AG04450 (cell line): ENCODE measurements at regions not wholly inside any gene's neighbourhood (a gene's known extent, or its start where the extent isn't known, plus 50 kb on each side); places are given as distances from the start of the nearest gene placed in this dataset.

Source experiments
- CTCF ChIA-PET: fragments of 300-600, 350-600 bp; formaldehyde crosslinking; extraction: SDS; loops from one replicate; lab custom pipeline; 2022; ENCODE audit warnings: antibody characterized with exemption, inconsistent platforms; lab: Charles Lee
- POLR2A ChIA-PET: fragments of 350-600 bp; formaldehyde crosslinking; extraction: SDS; loops from one replicate; lab custom pipeline; 2021; ENCODE audit warnings: antibody characterized with exemption, inconsistent platforms; lab: Yijun Ruan, JAX
- DNase-seq: peaks from one replicate; pipeline ENCODE4 v3.0.0-alpha.2; 2011; ENCODE audit warnings: low read depth, low spot score
- H3K27ac ChIP-seq: one replicate; pipeline ENCODE4 v1.5.1; 2012; ENCODE audit warnings: low read depth, low read length, control low read depth
- H3K27me3 ChIP-seq: one replicate; pipeline ENCODE4 v1.6.0; 2012; ENCODE audit warnings: low read length; ENCODE audit not compliant: control insufficient read depth, insufficient read depth
- H3K4me3 ChIP-seq: 2 replicates; pipeline ENCODE4 v1.5.1; 2011; ENCODE audit warnings: mild to moderate bottlenecking, low read depth, low read length, control low read depth
- H3K9me3 ChIP-seq: 2 replicates; pipeline ENCODE4 v1.5.1; 2012; ENCODE audit warnings: low read length; ENCODE audit not compliant: control insufficient read depth, insufficient read depth
- CTCF ChIP-seq: IDR thresholded peaks from 2 replicates; pipeline ENCODE4 v1.5.1; 2011; ENCODE audit warnings: low read depth, low read length, control low read depth, inconsistent platforms

DNA sequence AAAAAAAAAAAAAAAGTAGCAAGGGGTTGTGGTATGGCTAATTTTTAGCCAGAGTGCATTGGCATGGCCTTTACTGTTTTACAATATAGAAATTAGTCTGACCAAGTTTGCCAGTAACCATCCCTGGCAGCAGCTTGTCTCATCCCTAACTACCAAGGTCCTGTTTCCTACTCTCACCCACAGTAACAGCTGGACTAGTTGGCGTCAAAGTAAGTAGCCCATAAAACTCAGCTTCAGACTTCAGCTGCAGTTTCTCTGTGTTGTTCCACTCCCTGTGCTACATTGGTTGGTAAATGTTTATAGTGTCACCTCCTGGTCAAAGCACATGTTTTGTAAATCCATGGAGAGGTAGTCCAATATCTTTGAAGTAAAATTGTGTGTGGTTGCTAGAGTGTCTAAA, 691.3 kb downstream of the ZPLD1 start:
- no peak overlapping the region for H3K27ac ChIP-seq
- H3K9me3 ChIP-seq, result no peaks in the 10 kb centered on the region
- TF ChIP-seq CTCF, result no peak
- POLR2A ChIA-PET, result no interaction called here
- no peak for DNase-seq
- no peak overlapping the region for H3K4me3 ChIP-seq
- H3K27me3 ChIP-seq, result no peaks in the 10 kb centered on the region
- CTCF ChIA-PET, result no interaction called here

- H3K4me3 ChIP-seq, result no peak overlapping the region
- no peak for DNase-seq
- ChIA-PET CTCF (no interaction called here), POLR2A (no interaction called here)
- no peaks in the 10 kb centered on the region for H3K9me3 ChIP-seq
- H3K27me3 ChIP-seq, result no peaks in the 10 kb centered on the region
- H3K27ac ChIP-seq, result no peak overlapping the region
- no peak for TF ChIP-seq CTCF
These were observed 692.3 kb downstream of the ZPLD1 start for GRCh38 chr3:103127098-103127630.

- H3K27me3 ChIP-seq, result no peaks in the 10 kb centered on the region
- POLR2A ChIA-PET, result no interaction called here
These were observed 692.9 kb downstream of the ZPLD1 start for GRCh38 chr3:103127737-103128136.

GRCh38 chr3:103134023-103134724, 699.4 kb downstream of the ZPLD1 start:
- Histone ChIP-seq H3K27ac (no peak overlapping the region), H3K4me3 (no peak overlapping the region), H3K9me3 (no peaks in the 10 kb centered on the region), H3K27me3 (no peaks in the 10 kb centered on the region)
- CTCF ChIA-PET, result interaction anchor here (0.7 kb wide), 1 partner anchor 1136 kb away, joined by 3 read pairs; no protein-coding TSS in a partner anchor
- no peak for DNase-seq
- POLR2A ChIA-PET, result no interaction called here
- TF ChIP-seq CTCF, result no peak

More at GRCh38 chr3:103127737-103128136, 692.9 kb downstream of the ZPLD1 start:
- DNase-seq, result no peak
- no peak for TF ChIP-seq CTCF
- CTCF ChIA-PET, result interaction anchor here (1.6 kb wide), 1 partner anchor 454 kb away, joined by 3 read pairs; no protein-coding TSS in a partner anchor
- H3K4me3 ChIP-seq, result no peak overlapping the region
- no peaks in the 10 kb centered on the region for H3K9me3 ChIP-seq
- H3K27ac ChIP-seq, result no peak overlapping the region

DNA sequence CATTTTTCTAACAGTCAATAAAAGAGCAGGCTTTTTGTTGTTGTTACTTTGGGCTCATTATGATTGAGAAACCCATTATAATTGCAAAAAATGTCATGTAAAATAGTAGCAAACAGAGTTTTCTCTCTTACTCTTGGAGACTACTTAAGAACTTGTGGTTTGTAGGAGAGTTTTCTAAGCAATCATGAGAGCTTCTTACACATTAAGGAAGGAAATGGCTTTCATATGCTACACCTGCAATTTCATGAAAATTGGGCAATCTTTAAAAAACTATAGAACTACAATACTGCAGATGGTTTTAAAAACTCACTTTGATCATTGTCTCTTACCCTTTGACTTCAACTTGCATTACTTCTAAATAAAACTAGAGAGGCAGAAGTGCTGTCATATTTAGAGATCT, 701.8 kb downstream of the ZPLD1 start:
- no peak for DNase-seq
- ChIA-PET POLR2A (no interaction called here), CTCF (no interaction called here)
- H3K4me3 ChIP-seq, result no peak overlapping the region
- TF ChIP-seq CTCF, result no peak
- H3K9me3 ChIP-seq, result no peaks in the 10 kb centered on the region
- no peak overlapping the region for H3K27ac ChIP-seq
- no peaks in the 10 kb centered on the region for H3K27me3 ChIP-seq
